ENCODE measurements at regions not wholly inside any gene's neighbourhood (a gene's known extent, or its start where the extent isn't known, plus 50 kb on each side); places are given as distances from the start of the nearest gene placed in this dataset.
A peak's percentile ranks its signal among the peaks of the same experiment; 100 is the strongest.

DNA sequence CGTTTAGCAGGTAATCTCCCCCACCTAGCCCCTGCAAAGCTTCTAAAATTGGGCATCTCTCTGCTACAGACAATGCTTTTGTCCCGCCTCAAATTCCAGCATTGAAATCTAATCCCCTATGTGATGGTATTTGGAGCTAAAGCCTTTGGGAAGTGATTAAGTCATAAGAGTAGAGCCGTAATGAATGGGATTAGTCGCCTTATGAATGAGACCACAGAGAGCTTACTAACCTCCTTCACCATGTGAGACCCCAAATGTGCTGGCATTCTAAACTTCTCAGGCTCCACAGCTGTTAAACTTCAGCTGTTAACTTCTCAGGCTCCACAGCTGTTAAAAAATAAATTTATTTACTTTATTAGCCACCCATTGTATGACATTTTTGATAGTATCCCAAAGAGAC lies 374.2 kb upstream of the BCHE start:
- Histone ChIP-seq H3K23ac (ENCODE audit: low read depth, low read length, poor library complexity) (no peak overlapping the region), H3K36me3 (replicated peaks in 1 of 2; ENCODE audit: control insufficient read depth in 2 of 2, insufficient read depth in 2 of 2, low read length in 2 of 2) (no peaks in the 10 kb centered on the region), H2AK5ac (ENCODE audit: low read depth, low read length) (no peak overlapping the region), H3K4me3 (ENCODE audit: low read length in 2 of 2) (no peak overlapping the region), H3K27ac (replicated peaks; ENCODE audit: low read length) (peak overlapping the region; percentile 21), H3K4ac (ENCODE audit: low read length) (no peak overlapping the region), H3K9ac (ENCODE audit: low read depth, low read length, poor library complexity) (no peak overlapping the region), H3K79me1 (ENCODE audit: low read depth, low read length) (no peaks in the 10 kb centered on the region), H2BK120ac (ENCODE audit: low read depth, low read length) (no peak overlapping the region), H2BK12ac (ENCODE audit: low read length) (no peak overlapping the region), H3K14ac (ENCODE audit: low read length) (no peak overlapping the region), H3K18ac (ENCODE audit: low read length) (no peak overlapping the region), H2BK15ac (ENCODE audit: low read length) (no peak overlapping the region), H4K8ac (ENCODE audit: low read depth, low read length) (no peak overlapping the region), H3K9me3 (replicated peaks in 1 of 2; ENCODE audit: control insufficient read depth in 2 of 2, insufficient read depth in 1 of 2, low read depth in 1 of 2, low read length in 2 of 2) (no peaks in the 10 kb centered on the region), H3K4me2 (ENCODE audit: insufficient read depth, low read length, poor library complexity, severe bottlenecking) (no peak overlapping the region), H2AFZ (ENCODE audit: low read length) (peak overlapping the region; percentile 11), H3K27me3 (ENCODE audit: control insufficient read depth in 3 of 3, insufficient read depth in 3 of 3, low read depth in 1 of 3, low read length in 3 of 3) (no peaks in the 10 kb centered on the region), H4K91ac (ENCODE audit: low read depth, low read length, poor library complexity) (no peak overlapping the region), H2BK5ac (ENCODE audit: low read length) (no peak overlapping the region), H3K4me1 (ENCODE audit: control insufficient read depth in 2 of 2, insufficient read depth in 1 of 2, low read depth in 1 of 2, low read length in 2 of 2) (peaks cover 0 to 2% of the 10 kb centered on the region in 2 donors)
- DNase-seq (ENCODE audit: low spot score) = peak; percentile 43
- no CpG with 5 or more reads among the region's 4 CpGs for WGBS, 2 donors (ENCODE audit: extremely low coverage in 2 of 2, insufficient read length in 2 of 2, insufficient replicate concordance in 1 of 2)

DNA sequence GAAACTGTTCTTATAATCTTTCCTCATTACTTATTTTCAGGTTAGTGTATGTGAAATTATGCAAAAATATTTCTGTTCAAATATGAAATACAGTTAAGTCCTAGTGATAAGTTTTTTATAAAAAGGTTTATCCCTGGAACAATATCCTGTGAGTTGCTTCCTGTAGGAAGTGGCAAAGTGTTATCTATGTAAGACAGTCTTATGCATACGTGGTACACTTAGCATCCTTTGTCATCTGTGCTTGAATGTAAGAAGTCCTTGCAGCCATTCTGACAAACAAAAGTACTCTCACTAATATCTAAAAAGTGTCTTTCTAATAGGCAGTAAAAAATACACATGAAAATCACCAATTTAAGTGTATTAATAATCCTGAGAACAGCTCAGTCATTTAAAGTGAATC lies 372.5 kb upstream of the BCHE start:
- no peak overlapping the region for H2BK5ac ChIP-seq (ENCODE audit: low read length)
- H3K4me3 ChIP-seq (ENCODE audit: low read length in 2 of 2) = no peak overlapping the region
- H3K4me2 ChIP-seq (ENCODE audit: insufficient read depth, low read length, poor library complexity, severe bottlenecking) = no peak overlapping the region
- H2BK15ac ChIP-seq (ENCODE audit: low read length) = no peak overlapping the region
- H2BK12ac ChIP-seq (ENCODE audit: low read length) = no peak overlapping the region
- no peak overlapping the region for H4K8ac ChIP-seq (ENCODE audit: low read depth, low read length)
- H2AFZ ChIP-seq (ENCODE audit: low read length) = no peak overlapping the region
- H3K36me3 ChIP-seq (replicated peaks in 1 of 2; ENCODE audit: control insufficient read depth in 2 of 2, insufficient read depth in 2 of 2, low read length in 2 of 2) = no peaks in the 10 kb centered on the region
- H2BK120ac ChIP-seq (ENCODE audit: low read depth, low read length) = no peak overlapping the region
- H3K23ac ChIP-seq (ENCODE audit: low read depth, low read length, poor library complexity) = no peak overlapping the region
- no peak overlapping the region for H4K91ac ChIP-seq (ENCODE audit: low read depth, low read length, poor library complexity)
- peaks cover 0 to 2% of the 10 kb centered on the region in 2 donors for H3K4me1 ChIP-seq (ENCODE audit: control insufficient read depth in 2 of 2, insufficient read depth in 1 of 2, low read depth in 1 of 2, low read length in 2 of 2)
- no peak for DNase-seq (ENCODE audit: low spot score)
- H2AK5ac ChIP-seq (ENCODE audit: low read depth, low read length) = no peak overlapping the region
- H3K27me3 ChIP-seq (ENCODE audit: control insufficient read depth in 3 of 3, insufficient read depth in 3 of 3, low read depth in 1 of 3, low read length in 3 of 3) = no peaks in the 10 kb centered on the region
- no peak overlapping the region for H3K14ac ChIP-seq (ENCODE audit: low read length)
- WGBS, 2 donors (ENCODE audit: extremely low coverage in 2 of 2, insufficient read length in 2 of 2, insufficient replicate concordance in 1 of 2) = no CpG with 5 or more reads among the region's 1 CpG
- no peak overlapping the region for H3K27ac ChIP-seq (replicated peaks; ENCODE audit: low read length)
- no peak overlapping the region for H3K9ac ChIP-seq (ENCODE audit: low read depth, low read length, poor library complexity)
- no peaks in the 10 kb centered on the region for H3K9me3 ChIP-seq (replicated peaks in 1 of 2; ENCODE audit: control insufficient read depth in 2 of 2, insufficient read depth in 1 of 2, low read depth in 1 of 2, low read length in 2 of 2)
- no peak overlapping the region for H3K18ac ChIP-seq (ENCODE audit: low read length)
- no peak overlapping the region for H3K4ac ChIP-seq (ENCODE audit: low read length)
- no peaks in the 10 kb centered on the region for H3K79me1 ChIP-seq (ENCODE audit: low read depth, low read length)

- H3K14ac ChIP-seq (ENCODE audit: low read length) = no peak overlapping the region
- H3K18ac ChIP-seq (ENCODE audit: low read length) = no peak overlapping the region
- no peak overlapping the region for H3K27ac ChIP-seq (replicated peaks; ENCODE audit: low read length)
- no peak overlapping the region for H2BK120ac ChIP-seq (ENCODE audit: low read depth, low read length)
- H3K36me3 ChIP-seq (replicated peaks in 1 of 2; ENCODE audit: control insufficient read depth in 2 of 2, insufficient read depth in 2 of 2, low read length in 2 of 2) = no peaks in the 10 kb centered on the region
- H3K9ac ChIP-seq (ENCODE audit: low read depth, low read length, poor library complexity) = no peak overlapping the region
- no peak overlapping the region for H4K8ac ChIP-seq (ENCODE audit: low read depth, low read length)
- H3K9me3 ChIP-seq (replicated peaks in 1 of 2; ENCODE audit: control insufficient read depth in 2 of 2, insufficient read depth in 1 of 2, low read depth in 1 of 2, low read length in 2 of 2) = no peaks in the 10 kb centered on the region
- no peak overlapping the region for H3K4me2 ChIP-seq (ENCODE audit: insufficient read depth, low read length, poor library complexity, severe bottlenecking)
- H2BK15ac ChIP-seq (ENCODE audit: low read length) = no peak overlapping the region
- no CpG with 5 or more reads among the region's 7 CpGs for WGBS, 2 donors (ENCODE audit: extremely low coverage in 2 of 2, insufficient read length in 2 of 2, insufficient replicate concordance in 1 of 2)
- H3K4me3 ChIP-seq (ENCODE audit: low read length in 2 of 2) = no peak overlapping the region
- H3K79me1 ChIP-seq (ENCODE audit: low read depth, low read length) = no peaks in the 10 kb centered on the region
- no peak for DNase-seq (ENCODE audit: low spot score)
- no peak overlapping the region for H2BK12ac ChIP-seq (ENCODE audit: low read length)
- no peak overlapping the region for H3K23ac ChIP-seq (ENCODE audit: low read depth, low read length, poor library complexity)
- no peaks in the 10 kb centered on the region for H3K4me1 ChIP-seq (ENCODE audit: control insufficient read depth in 2 of 2, insufficient read depth in 1 of 2, low read depth in 1 of 2, low read length in 2 of 2)
- no peak overlapping the region for H4K91ac ChIP-seq (ENCODE audit: low read depth, low read length, poor library complexity)
- no peak overlapping the region for H2BK5ac ChIP-seq (ENCODE audit: low read length)
- no peaks in the 10 kb centered on the region for H3K27me3 ChIP-seq (ENCODE audit: control insufficient read depth in 3 of 3, insufficient read depth in 3 of 3, low read depth in 1 of 3, low read length in 3 of 3)
- H3K4ac ChIP-seq (ENCODE audit: low read length) = no peak overlapping the region
- H2AK5ac ChIP-seq (ENCODE audit: low read depth, low read length) = no peak overlapping the region
- H2AFZ ChIP-seq (ENCODE audit: low read length) = no peak overlapping the region
Observed at GRCh38 chr3:166205158-166205557, 367.9 kb upstream of the BCHE start.

- no peak for DNase-seq (ENCODE audit: low spot score)
- H3K18ac ChIP-seq (ENCODE audit: low read length) = no peak overlapping the region
- H3K4me2 ChIP-seq (ENCODE audit: insufficient read depth, low read length, poor library complexity, severe bottlenecking) = no peak overlapping the region
- no peak overlapping the region for H2BK12ac ChIP-seq (ENCODE audit: low read length)
- no peaks in the 10 kb centered on the region for H3K9me3 ChIP-seq (replicated peaks in 1 of 2; ENCODE audit: control insufficient read depth in 2 of 2, insufficient read depth in 1 of 2, low read depth in 1 of 2, low read length in 2 of 2)
- no CpG with 5 or more reads among the region's 3 CpGs for WGBS, 2 donors (ENCODE audit: extremely low coverage in 2 of 2, insufficient read length in 2 of 2, insufficient replicate concordance in 1 of 2)
- H4K8ac ChIP-seq (ENCODE audit: low read depth, low read length) = no peak overlapping the region
- no peak overlapping the region for H2BK5ac ChIP-seq (ENCODE audit: low read length)
- no peak overlapping the region for H2BK15ac ChIP-seq (ENCODE audit: low read length)
- H3K27me3 ChIP-seq (ENCODE audit: control insufficient read depth in 3 of 3, insufficient read depth in 3 of 3, low read depth in 1 of 3, low read length in 3 of 3) = no peaks in the 10 kb centered on the region
- H3K23ac ChIP-seq (ENCODE audit: low read depth, low read length, poor library complexity) = no peak overlapping the region
- no peak overlapping the region for H3K4me3 ChIP-seq (ENCODE audit: low read length in 2 of 2)
- no peak overlapping the region for H2BK120ac ChIP-seq (ENCODE audit: low read depth, low read length)
- H2AFZ ChIP-seq (ENCODE audit: low read length) = no peak overlapping the region
- H3K4me1 ChIP-seq (ENCODE audit: control insufficient read depth in 2 of 2, insufficient read depth in 1 of 2, low read depth in 1 of 2, low read length in 2 of 2) = no peaks in the 10 kb centered on the region
- no peak overlapping the region for H3K4ac ChIP-seq (ENCODE audit: low read length)
- H3K27ac ChIP-seq (replicated peaks; ENCODE audit: low read length) = no peak overlapping the region
- no peaks in the 10 kb centered on the region for H3K79me1 ChIP-seq (ENCODE audit: low read depth, low read length)
- H2AK5ac ChIP-seq (ENCODE audit: low read depth, low read length) = no peak overlapping the region
- no peak overlapping the region for H3K14ac ChIP-seq (ENCODE audit: low read length)
- no peak overlapping the region for H3K9ac ChIP-seq (ENCODE audit: low read depth, low read length, poor library complexity)
- H3K36me3 ChIP-seq (replicated peaks in 1 of 2; ENCODE audit: control insufficient read depth in 2 of 2, insufficient read depth in 2 of 2, low read length in 2 of 2) = no peaks in the 10 kb centered on the region
- H4K91ac ChIP-seq (ENCODE audit: low read depth, low read length, poor library complexity) = no peak overlapping the region
Observed at GRCh38 chr3:166201476-166201875, 364.3 kb upstream of the BCHE start.
